ENCODE measurements at regions not wholly inside any gene's neighbourhood (a gene's known extent, or its start where the extent isn't known, plus 50 kb on each side); places are given as distances from the start of the nearest gene placed in this dataset.
A peak's percentile ranks its signal among the peaks of the same experiment; 100 is the strongest.

DNA sequence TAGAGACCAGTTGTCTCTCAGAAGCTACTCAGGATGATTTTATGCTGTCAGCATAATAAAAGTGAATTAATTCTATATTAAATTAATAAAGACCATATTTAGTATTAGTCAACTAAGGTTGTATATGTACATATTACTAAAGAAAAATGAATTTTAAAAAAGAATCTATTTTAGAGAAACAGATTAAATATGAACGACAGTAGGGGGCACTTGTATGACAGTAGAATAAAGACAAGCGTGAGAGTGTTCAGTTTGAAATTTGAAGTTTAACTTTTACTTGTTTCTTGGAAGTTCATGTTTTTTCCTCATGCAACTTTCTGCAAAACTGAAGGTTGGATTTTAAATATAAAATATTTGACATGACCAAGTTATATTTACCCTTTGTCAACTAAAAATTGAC is 67.9 kb upstream of the MACF1 start:
- TF ChIP-seq, protein P1, sequence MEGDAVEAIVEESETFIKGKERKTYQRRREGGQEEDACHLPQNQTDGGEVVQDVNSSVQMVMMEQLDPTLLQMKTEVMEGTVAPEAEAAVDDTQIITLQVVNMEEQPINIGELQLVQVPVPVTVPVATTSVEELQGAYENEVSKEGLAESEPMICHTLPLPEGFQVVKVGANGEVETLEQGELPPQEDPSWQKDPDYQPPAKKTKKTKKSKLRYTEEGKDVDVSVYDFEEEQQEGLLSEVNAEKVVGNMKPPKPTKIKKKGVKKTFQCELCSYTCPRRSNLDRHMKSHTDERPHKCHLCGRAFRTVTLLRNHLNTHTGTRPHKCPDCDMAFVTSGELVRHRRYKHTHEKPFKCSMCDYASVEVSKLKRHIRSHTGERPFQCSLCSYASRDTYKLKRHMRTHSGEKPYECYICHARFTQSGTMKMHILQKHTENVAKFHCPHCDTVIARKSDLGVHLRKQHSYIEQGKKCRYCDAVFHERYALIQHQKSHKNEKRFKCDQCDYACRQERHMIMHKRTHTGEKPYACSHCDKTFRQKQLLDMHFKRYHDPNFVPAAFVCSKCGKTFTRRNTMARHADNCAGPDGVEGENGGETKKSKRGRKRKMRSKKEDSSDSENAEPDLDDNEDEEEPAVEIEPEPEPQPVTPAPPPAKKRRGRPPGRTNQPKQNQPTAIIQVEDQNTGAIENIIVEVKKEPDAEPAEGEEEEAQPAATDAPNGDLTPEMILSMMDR (IDR thresholded peaks at IDR 0.05; ENCODE audit: insufficient read depth, low read depth, low read length, missing control alignments): no peak
- DNase-seq (ENCODE audit: low read depth): no peak
- H3K4me3 ChIP-seq (ENCODE audit: low read length): no peak overlapping the region

DNA sequence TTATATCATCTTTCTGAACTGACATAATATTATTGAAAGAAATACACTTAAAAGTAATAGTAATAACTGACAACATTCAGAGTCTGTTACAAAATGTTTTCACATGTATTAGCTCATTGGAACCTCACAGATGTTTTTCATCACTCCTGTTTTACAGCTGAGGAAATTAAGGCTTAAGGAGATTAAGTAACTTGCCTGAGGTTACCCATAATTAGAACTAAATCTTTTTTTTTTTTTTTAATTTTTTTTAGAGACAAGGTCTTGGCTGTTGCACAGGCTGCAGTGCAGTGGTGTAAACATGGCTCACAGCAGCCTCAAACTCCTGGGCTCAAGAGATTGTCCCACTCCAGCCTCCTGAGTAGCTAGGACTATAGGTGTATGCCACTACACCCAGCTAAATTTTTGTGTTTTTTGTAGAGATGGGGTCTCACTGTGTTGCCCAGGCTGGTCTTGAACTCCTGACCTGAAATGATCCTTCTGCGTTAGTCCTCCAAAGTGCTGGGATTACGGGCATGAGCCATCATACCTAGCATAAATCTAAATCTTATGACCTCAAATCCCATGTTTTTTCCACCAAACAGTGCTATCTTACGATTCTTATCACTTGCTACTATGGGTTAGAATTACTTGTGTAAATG is 64.7 kb upstream of the MACF1 start:
- TF ChIP-seq, protein P1 (IDR thresholded peaks at IDR 0.05; ENCODE audit: insufficient read depth, low read depth, low read length, missing control alignments): no peak
- no peak overlapping the region for H3K4me3 ChIP-seq (ENCODE audit: low read length)
- DNase-seq (ENCODE audit: low read depth): no peak

DNA sequence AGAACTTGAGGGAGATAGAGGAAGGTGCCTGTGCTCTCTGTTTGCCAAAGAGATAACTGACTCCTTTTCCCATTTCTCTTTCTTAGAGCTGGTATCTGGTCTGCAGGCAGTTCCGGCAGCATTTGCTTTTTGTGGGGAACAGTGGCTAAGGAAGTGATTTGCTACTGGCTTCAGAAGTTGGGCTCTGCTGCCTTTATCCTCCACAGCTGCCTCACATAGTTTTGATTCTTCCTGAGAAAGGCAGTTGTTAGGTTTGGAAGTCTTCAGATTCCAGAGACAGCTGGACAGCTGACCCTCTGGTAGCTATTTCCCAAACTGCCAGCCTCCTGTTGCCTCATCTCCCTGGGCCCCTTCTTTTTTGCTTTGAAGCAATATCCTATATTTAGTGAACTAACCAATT is 62.6 kb upstream of the MACF1 start:
- TF ChIP-seq, protein P1 (IDR thresholded peaks at IDR 0.05; ENCODE audit: insufficient read depth, low read depth, low read length, missing control alignments): no peak
- no peak overlapping the region for H3K4me3 ChIP-seq (ENCODE audit: low read length)
- DNase-seq (ENCODE audit: low read depth): no peak

DNA sequence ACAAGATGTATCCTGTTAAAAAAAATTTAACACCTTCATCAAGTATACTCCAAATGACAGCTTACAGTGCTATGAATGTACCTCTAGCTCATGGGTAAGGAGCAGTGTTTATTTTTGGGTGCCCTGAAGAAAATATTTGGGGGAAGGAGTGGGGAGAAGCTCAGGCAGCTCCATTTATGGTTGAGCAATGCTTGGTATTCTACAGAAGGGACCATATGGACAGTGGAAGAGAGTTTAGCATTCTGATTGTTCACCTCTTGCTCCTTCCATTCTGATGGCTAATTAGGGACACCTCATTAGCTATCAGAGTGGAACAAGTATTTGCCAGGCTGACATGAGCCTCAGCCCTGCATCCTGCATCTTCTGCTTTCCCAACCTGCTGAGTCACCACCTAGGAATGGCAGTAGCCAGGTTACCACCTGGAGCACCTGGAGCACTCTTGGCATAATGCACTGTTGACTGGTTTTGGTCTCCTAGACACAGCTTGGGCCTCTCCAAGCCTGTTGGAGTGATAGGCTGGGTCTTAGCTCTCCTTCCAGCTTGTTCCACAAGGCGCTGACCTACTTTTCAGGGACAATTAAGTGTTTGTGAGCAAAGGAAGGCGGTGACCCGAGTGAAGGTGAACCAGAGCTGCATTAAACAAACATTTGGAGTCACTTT is 62.0 kb upstream of the MACF1 start:
- H3K4me3 ChIP-seq (ENCODE audit: low read length): no peak overlapping the region
- peak; percentile 96 for DNase-seq (ENCODE audit: low read depth)
- TF ChIP-seq, protein P1 (IDR thresholded peaks at IDR 0.05; ENCODE audit: insufficient read depth, low read depth, low read length, missing control alignments): no peak

DNA sequence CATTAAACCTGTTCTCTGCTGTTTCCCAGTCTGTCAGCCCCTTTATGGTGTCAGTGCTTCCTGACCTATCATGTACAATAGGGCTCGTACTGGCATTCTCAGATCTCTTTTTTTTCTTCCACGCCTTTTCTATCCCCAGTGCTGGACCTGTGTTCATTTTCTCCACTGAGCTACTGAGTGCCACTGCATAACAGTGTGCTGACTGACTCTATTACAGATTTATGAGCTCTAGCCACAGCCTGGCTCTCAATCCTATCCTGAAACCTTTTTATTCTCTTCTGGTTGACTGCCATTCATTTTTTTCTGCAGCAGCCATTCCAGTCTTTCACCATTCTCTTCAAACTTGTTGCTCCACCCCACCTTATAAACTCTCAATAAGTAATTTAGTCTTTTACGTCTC is 59.6 kb upstream of the MACF1 start:
- DNase-seq (ENCODE audit: low read depth): no peak
- no peak overlapping the region for H3K4me3 ChIP-seq (ENCODE audit: low read length)
- TF ChIP-seq, protein P1 (IDR thresholded peaks at IDR 0.05; ENCODE audit: insufficient read depth, low read depth, low read length, missing control alignments): no peak

DNA sequence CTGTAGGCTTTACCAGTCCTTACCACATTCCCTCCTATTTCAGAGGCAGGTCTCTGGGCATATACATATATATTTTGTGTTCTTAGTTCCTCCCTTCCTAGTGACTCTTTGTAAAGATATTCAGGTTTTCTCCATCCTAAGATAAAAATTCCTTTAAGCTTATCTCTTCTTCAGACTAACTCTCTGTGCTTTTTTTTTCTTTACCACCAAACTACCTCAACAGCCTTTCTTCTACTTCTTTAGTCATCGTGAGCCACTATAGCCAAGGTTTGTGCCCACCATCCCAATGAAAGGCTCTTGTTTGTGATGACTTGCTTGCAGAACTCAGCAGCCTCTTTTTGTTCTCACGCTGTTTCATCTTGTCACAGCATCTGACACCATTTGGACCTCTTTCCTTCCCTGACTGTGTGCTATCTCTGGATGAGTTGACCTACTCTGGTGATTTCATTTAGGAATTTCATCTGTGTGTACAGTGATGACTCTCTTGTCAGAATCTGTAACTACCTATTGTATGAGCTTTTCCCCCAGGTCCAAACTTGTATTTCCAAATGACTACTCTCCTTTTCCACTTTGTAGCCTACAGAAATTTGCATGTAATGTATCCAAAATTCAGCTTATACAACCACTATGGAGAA is 59.0 kb upstream of the MACF1 start:
- no peak overlapping the region for H3K4me3 ChIP-seq (ENCODE audit: low read length)
- DNase-seq (ENCODE audit: low read depth): peak; percentile 84
- TF ChIP-seq, protein P1 (IDR thresholded peaks at IDR 0.05; ENCODE audit: insufficient read depth, low read depth, low read length, missing control alignments): no peak

Measured in epithelial cell of esophagus (primary cell).